OCI-LY1 (cell line): ENCODE measurements at regions not wholly inside any gene's neighbourhood (a gene's known extent, or its start where the extent isn't known, plus 50 kb on each side); places are given as distances from the start of the nearest gene placed in this dataset.

ENCODE experiments used
- CTCF ChIP-seq: fragments of 200-600 bp; sonication (generic), shearing (Covaris generic); IDR thresholded peaks from 2 replicates; pipeline ENCODE4 v1.5.1; 2017; ENCODE audit warnings: mild to moderate bottlenecking, antibody characterized with exemption, low read length, moderate library complexity, mixed read lengths
- EZH2 ChIP-seq: fragments of 200-600 bp; sonication (generic), shearing (Covaris generic); IDR thresholded peaks from 2 replicates; pipeline ENCODE4 v1.8.0; 2017; ENCODE audit warnings: borderline replicate concordance, mixed run types, mild to moderate bottlenecking, antibody characterized with exemption, low read length, moderate library complexity, mixed read lengths

GRCh38 chr1:104072915-104073371 lies 323.2 kb downstream of the AMY1C start:
- no peak for TF ChIP-seq CTCF
- no peak for TF ChIP-seq EZH2
